DMS114 treated with DMSO at 0.1 percent for 48 hours (cell line): ENCODE measurements at regions not wholly inside any gene's neighbourhood (a gene's known extent, or its start where the extent isn't known, plus 50 kb on each side); places are given as distances from the start of the nearest gene placed in this dataset.
"Not testable (repeated sequence)": the region's sequence is repeated elsewhere in the genome, so short reads cannot be mapped to it uniquely, and the experiment has no call there.

ENCODE experiments used
- DNase-seq: peaks from one replicate; lab custom pipeline; 2025; ENCODE audit not compliant: unreplicated experiment; lab: John Stamatoyannopoulos, UW

DNA sequence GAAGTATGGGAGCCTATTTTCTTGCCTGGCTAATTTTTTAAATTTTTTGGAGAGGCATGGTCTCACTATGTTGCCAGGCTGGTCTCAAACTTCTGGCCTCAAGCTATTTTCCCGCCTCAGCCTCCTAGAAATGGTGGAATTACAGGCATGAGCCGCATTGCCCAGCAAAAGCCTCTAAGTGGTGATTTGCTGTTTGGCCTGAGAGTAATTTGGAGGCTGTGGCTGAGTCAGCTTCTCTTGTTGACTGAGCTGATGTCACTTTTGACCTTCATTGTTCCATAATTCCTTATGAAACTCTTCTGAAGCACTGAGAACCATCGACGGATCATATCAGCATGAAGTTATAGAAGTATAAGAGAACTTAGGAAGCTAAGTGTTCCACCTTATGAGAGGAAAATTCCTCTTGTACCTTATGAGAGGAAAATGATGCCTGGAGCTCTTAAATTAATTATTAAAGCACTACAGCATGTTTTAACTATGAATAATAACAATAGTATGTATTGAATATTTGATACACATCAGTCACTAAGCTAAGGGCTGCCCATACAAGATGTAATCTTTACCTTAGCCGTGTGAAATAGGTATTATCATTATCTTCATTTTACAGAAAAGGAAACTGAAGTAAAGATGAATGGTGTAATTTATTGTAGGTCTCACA lies 220.8 kb upstream of the MON1B start:
- no peak for DNase-seq

- DNase-seq = no peak
Measured at GRCh38 chr16:76970745-76971099, 220.3 kb upstream of the MON1B start.

DNA sequence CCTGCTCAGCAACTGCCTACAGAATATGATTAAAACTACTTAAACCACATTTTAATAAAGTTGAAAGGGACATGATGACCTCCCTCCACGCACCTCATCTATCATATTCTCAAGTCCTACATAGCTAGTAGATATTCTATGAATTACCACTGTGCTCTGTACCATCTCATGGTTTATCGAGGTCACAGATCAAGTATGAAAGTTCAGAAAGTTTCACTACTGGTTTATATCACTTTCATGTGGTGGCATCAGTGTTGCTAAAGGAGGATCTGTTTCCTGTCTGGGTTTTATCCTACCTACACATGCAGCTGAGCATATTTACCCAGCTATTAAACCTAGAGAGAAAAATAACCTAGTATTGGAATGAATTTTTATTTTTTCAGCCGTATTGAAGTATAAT lies 214.9 kb upstream of the MON1B start:
- no peak for DNase-seq

DNA sequence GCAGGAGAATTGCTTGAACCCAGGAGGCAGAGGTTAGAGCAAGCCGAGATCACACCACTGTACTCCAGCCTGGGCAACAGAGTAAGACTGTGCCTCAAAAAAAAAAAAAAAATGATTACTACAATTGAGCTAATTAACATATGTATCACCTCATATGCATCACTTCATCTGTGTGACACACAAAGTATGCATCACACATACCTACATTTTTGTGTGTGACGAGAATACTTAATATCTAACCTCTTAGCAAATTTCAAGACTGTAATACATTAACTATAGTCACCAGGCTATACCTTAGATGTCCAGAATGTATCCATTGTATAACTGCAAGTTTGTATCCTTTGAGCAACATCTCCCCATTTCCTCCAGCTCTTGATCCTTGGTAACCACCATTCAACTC lies 214.2 kb upstream of the MON1B start:
- no peak for DNase-seq

DNA sequence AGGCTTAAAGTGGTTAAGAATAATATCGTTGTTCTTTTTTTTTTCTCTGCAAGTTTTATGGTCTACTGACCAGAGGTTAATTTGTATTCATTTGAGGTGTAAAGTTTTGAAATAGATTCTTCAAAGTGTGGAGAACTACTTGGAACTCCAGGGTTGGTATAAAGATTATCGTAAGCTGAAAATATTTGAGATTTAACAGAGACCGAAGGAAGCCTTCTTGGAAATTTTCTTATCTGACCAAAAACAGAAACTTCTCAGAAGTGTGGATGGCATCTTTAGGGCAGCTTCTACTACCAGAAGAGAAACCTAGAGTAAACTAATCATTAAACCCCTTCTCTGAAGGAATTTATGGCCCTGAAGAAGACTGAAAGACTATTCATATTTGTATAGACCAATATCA lies 206.8 kb upstream of the MON1B start:
- no peak for DNase-seq

- DNase-seq = no peak
Measured at GRCh38 chr16:76985392-76986045, 205.5 kb upstream of the MON1B start.

- no peak for DNase-seq
Measured at GRCh38 chr16:76988526-76988925, 202.5 kb upstream of the MON1B start.

- DNase-seq = no peak
Measured at GRCh38 chr16:77002644-77003043, 188.3 kb upstream of the MON1B start.

DNA sequence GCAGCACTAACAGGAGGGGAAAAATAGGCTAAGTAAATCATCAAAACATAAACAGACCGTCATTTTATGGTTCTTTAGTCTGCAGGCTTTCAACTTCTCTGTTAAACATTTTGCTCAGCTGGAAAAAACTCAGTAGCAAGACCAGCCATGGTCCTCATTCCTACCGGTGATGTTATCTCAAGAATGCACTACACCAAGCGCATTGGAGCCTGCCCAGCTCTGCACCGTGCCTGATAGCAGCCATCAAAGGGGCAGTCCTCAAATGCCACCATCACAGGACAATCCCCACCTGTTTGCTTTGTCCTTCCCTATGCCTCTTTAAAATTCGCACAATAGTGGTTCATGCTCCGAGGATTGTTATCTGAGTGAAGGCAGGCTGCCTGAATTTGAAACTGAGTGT lies 181.5 kb upstream of the MON1B start:
- DNase-seq = no peak

DNA sequence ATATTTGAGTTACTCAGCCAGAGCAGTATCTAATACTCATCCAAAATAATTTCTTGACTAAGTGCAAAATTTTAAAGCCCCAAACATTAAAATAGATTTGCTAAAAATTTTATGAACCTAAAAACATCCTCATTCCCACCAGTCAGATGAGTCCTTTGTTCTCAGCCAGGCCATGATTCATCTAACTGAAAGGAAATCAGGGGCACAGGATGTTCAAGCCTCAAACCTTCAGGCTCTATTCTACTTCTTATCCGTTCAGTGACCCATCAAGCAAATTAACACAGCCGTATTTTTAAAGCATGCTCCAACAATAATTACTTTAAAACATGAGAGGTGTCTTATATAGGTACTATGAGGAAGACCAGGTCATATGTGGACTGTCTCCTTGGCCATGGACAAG lies 176.5 kb upstream of the MON1B start:
- no peak for DNase-seq

DNA sequence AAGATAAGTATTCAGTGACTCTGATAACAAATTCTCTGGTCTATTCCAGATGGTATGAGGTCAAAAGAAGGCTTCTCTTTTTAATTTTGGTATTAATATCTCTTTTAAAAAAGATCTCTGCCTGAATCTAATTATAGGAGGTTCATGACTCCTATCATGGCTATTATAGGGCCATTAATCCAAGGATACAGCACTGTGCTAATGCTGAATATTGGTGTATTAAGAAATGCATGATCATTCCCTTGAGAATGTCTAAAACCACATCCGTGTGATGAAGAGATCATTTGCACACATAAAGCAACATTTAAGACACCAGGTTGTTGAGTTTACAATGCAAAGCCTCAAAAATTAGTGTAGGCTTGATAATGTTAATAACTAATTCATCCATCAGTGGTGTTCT lies 160.4 kb upstream of the MON1B start:
- DNase-seq = no peak

- DNase-seq = no peak
Measured at GRCh38 chr16:77033516-77033915, 157.5 kb upstream of the MON1B start.

GRCh38 chr16:77035361-77035760 lies 155.6 kb upstream of the MON1B start:
- no peak for DNase-seq

- DNase-seq = no peak
Measured at GRCh38 chr16:77037696-77038347, 153.2 kb upstream of the MON1B start.

DNA sequence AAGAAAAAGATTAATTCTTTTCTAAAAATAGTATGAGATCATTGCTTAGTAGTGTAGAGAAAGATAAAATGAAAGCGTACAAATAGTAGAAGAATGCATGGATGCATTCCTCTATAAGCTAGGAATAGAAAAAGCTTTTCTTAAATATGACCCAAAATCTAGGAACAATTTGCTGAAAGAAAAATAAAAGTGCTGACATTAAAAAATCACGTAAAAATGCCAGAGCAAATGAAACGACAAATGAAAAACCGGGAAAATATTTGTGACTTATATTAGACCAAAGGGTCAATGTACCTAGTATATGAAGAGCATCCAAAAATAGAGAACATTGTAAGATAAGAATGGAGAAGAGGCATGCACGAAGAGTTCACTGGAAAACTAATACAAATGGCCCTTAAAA lies 149.5 kb upstream of the MON1B start:
- DNase-seq = no peak

DNA sequence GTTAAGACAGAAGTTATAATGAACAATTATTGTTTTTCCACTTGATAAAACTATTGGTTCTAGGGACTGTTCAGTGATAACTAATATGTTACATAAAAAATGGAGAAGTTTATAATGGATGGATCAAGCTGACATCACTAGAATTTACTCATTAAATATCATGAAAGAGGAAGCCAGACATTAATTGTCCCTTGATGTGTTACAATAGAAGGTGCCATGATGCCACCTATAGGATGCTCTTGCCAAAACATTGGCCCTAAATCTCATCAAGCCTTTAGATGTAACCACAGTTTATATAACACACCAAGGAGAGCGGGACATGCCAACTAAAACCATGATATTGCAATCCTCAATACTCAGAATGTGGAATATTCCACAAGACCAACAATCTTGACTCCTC lies 147.9 kb upstream of the MON1B start:
- no peak for DNase-seq

GRCh38 chr16:77046206-77046605 lies 144.8 kb upstream of the MON1B start:
- no peak for DNase-seq

- no peak for DNase-seq
Measured at GRCh38 chr16:77048085-77048484, 142.9 kb upstream of the MON1B start.

- no peak for DNase-seq
Measured at GRCh38 chr16:77049577-77049976, 141.4 kb upstream of the MON1B start.

- DNase-seq = not testable (repeated sequence)
Measured at GRCh38 chr16:77056597-77056996, 134.4 kb upstream of the MON1B start.

GRCh38 chr16:77057161-77057774 lies 133.7 kb upstream of the MON1B start:
- DNase-seq = no peak

DNA sequence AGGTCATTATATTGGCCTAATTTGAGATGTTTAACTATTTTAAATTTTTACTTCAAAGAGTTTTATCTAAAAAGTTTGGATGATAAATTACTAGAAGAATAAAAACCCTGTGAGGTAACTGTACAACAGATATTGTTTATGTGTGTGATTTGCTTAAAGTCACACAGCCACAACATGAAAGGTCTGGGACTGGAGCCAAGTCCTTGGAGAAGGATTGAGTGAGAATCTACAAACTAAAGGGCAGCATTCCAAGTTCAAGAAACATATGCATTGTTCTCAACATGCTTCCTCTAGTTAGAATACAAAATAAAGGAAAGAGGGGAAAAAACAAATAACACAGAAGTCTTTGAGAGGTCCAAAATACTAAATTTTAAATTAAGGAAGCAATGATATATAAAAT lies 131.5 kb upstream of the MON1B start:
- no peak for DNase-seq
